A549 (cell line): ENCODE measurements at regions not wholly inside any gene's neighbourhood (a gene's known extent, or its start where the extent isn't known, plus 50 kb on each side); places are given as distances from the start of the nearest gene placed in this dataset.

Experiments
- ATAC-seq, 2 experiments: fragments of 200-7000 bp in 1 of 2; fragments of >200 bp in 1 of 2; cut with Nextera tagmentation in 1 of 2; cut with Tn5 transposase in 1 of 2; 3 replicates each; pipeline versions ENCODE4 v1.8.0 to v1.9.1; 2018 to 2020; ENCODE audit warnings: mild to moderate bottlenecking in 1 of 2, moderate library complexity in 1 of 2
- CTCF ChIA-PET: fragments of 300-600 bp; sonication (Branson Sonifier 250); formaldehyde crosslinking; extraction: SDS; loops from one replicate; lab custom pipeline; 2021; ENCODE audit warnings: antibody characterized with exemption, inconsistent platforms; lab: Yijun Ruan, JAX
- POLR2A ChIA-PET: fragments of 350-600 bp; formaldehyde crosslinking; extraction: SDS; loops from one replicate; lab custom pipeline; 2021; ENCODE audit warnings: antibody characterized with exemption, inconsistent platforms; lab: Yijun Ruan, JAX
- DNase-seq, 2 experiments: peaks; one replicate each; pipeline versions ENCODE4 v3.0.0 to v3.0.0-alpha.2; 2011 to 2016; ENCODE audit warnings: low read depth in 1 of 2, low spot score in 1 of 2
- FAIRE-seq: peaks from 2 replicates; lab custom pipeline; 2011; peaks lifted over from hg19 to GRCh38; lab: Jason Lieb, UNC
- H3K27ac ChIP-seq, 2 experiments: fragments of >200 bp; sonication (Bioruptor Twin); formaldehyde crosslinking; 3 replicates each; pipeline ENCODE4 v1.5.1; 2016 to 2017
- H3K4me1 ChIP-seq: fragments of >200 bp; sonication (Bioruptor Twin); formaldehyde crosslinking; 3 replicates; pipeline ENCODE4 v1.6.1; 2016
- H3K4me2 ChIP-seq: fragments of >200 bp; sonication (Bioruptor Twin); formaldehyde crosslinking; 3 replicates; pipeline ENCODE4 v1.6.1; 2016
- H3K4me3 ChIP-seq: fragments of >200 bp; sonication (Bioruptor Twin); formaldehyde crosslinking; 3 replicates; pipeline ENCODE4 v1.5.1; 2016
- H3K9me3 ChIP-seq: fragments of >200 bp; sonication (Bioruptor Twin); formaldehyde crosslinking; 3 replicates; pipeline ENCODE4 v1.6.1; 2016
- BHLHE40 ChIP-seq: IDR thresholded peaks from 2 replicates; pipeline ENCODE4 v1.6.1; 2012; ENCODE audit warnings: low read depth, low read length, inconsistent platforms
- EHMT2 ChIP-seq: fragments of 200-600 bp; sonication (generic); IDR thresholded peaks from 2 replicates; pipeline ENCODE4 v1.6.1; 2016; ENCODE audit warnings: antibody characterized with exemption, low read depth, mild to moderate bottlenecking, moderate library complexity
- ELK1 ChIP-seq: fragments of 150-350 bp; IDR thresholded peaks from 2 replicates; pipeline ENCODE4 v1.6.1; 2014; ENCODE audit warnings: low read depth, mild to moderate bottlenecking, low read length
- HEYL ChIP-seq: fragments of 250-450 bp; sonication (Bioruptor Pico); IDR thresholded peaks from 2 replicates; pipeline ENCODE4 v1.8.0; 2021; ENCODE audit warnings: mild to moderate bottlenecking, moderate library complexity
- MAFK ChIP-seq: fragments of 450-650 bp; IDR thresholded peaks from 2 replicates; pipeline ENCODE4 v1.6.1; 2014; ENCODE audit not compliant: partially characterized antibody
- MAZ ChIP-seq: fragments of 150-350 bp; IDR thresholded peaks from 2 replicates; pipeline ENCODE4 v1.6.1; 2014; ENCODE audit warnings: antibody characterized with exemption, low read depth, low read length, borderline replicate concordance
- MYC ChIP-seq: IDR thresholded peaks from 2 replicates; pipeline ENCODE4 v1.6.1; 2012; ENCODE audit warnings: mild to moderate bottlenecking, inconsistent platforms, low read length, improper control_type of control experiment, borderline replicate concordance
- RAD21 ChIP-seq, 2 experiments: fragments of >200 bp in 1 of 2; sonication (Bioruptor Twin) in 1 of 2; formaldehyde crosslinking in 1 of 2; IDR thresholded peaks in 1 of 2; conservative IDR thresholded peaks in 1 of 2; 2 replicates in 1 of 2; 3 replicates in 1 of 2; pipeline ENCODE4 v1.6.1; 2012 to 2018; ENCODE audit warnings: inconsistent platforms in 1 of 2
- TP53 ChIP-seq: fragments of 250-450 bp; sonication (Bioruptor Pico); IDR thresholded peaks from 2 replicates; pipeline ENCODE4 v1.5.0; 2021; ENCODE audit warnings: mild to moderate bottlenecking, moderate library complexity
- ZSCAN20 ChIP-seq: fragments of 250-450 bp; sonication (Bioruptor Pico); IDR thresholded peaks from 2 replicates; pipeline ENCODE4 v1.8.0; 2022; ENCODE audit warnings: mild to moderate bottlenecking, moderate library complexity
- WGBS: methylation state at CpG from one replicate; pipeline ENCODE4 v1.1.6; 2017; ENCODE audit errors: missing lambda C conversion rate; 5-methylcytosine and 5-hydroxymethylcytosine counted together
- TF ChIP-seq, protein P1 (sequence below): IDR thresholded peaks from 2 replicates; pipeline ENCODE4 v1.6.1; 2012
- TF ChIP-seq, protein P2 (sequence below): IDR thresholded peaks from 2 replicates; pipeline ENCODE4 v1.6.1; 2012; ENCODE audit warnings: low read depth, borderline replicate concordance
- TF ChIP-seq, protein P3 (sequence below): fragments of >200 bp; sonication (Bioruptor Twin); formaldehyde crosslinking; IDR thresholded peaks from 3 replicates; pipeline ENCODE4 v1.6.1; 2016
- TF ChIP-seq, protein P4 (sequence below): fragments of 250-450 bp; sonication (Bioruptor Pico); IDR thresholded peaks from 2 replicates; pipeline ENCODE4 v1.5.0; 2020; ENCODE audit warnings: low read depth, mild to moderate bottlenecking, moderate library complexity

GRCh38 chr20:10992731-10993130, 318.9 kb upstream of the JAG1 start:
- no peak for FAIRE-seq
- no peaks in the 10 kb centered on the region for H3K9me3 ChIP-seq
- TF ChIP-seq, protein P1, sequence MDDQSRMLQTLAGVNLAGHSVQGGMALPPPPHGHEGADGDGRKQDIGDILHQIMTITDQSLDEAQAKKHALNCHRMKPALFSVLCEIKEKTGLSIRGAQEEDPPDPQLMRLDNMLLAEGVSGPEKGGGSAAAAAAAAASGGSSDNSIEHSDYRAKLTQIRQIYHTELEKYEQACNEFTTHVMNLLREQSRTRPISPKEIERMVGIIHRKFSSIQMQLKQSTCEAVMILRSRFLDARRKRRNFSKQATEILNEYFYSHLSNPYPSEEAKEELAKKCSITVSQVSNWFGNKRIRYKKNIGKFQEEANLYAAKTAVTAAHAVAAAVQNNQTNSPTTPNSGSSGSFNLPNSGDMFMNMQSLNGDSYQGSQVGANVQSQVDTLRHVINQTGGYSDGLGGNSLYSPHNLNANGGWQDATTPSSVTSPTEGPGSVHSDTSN = no peak
- TF ChIP-seq, all 56 proteins: peak for 0
- no peak for DNase-seq
- no peaks in the 10 kb centered on the region for H3K4me1 ChIP-seq
- ChIA-PET CTCF (no interaction called here), POLR2A (no interaction called here)
- ATAC-seq = no peak
- H3K27ac ChIP-seq = no peak overlapping the region
- H3K4me3 ChIP-seq = no peak overlapping the region
- WGBS = 81% methylated on average over 6 of the region's 6 CpGs
- H3K4me2 ChIP-seq = no peak overlapping the region

GRCh38 chr20:10994991-10995700, 321.3 kb upstream of the JAG1 start:
- Histone ChIP-seq H3K4me2 (no peak overlapping the region), H3K4me3 (no peak overlapping the region), H3K27ac (peak overlapping the region; percentile 15 to 33; a peak in 2 of 6 replicates), H3K9me3 (no peaks in the 10 kb centered on the region), H3K4me1 (no peaks in the 10 kb centered on the region)
- ChIA-PET CTCF (interaction anchor here (0.6 to 1.3 kb wide), 2 partner anchors 9 to 1017 kb away, joined by 3 to 4 read pairs; no protein-coding TSS in a partner anchor), POLR2A (no interaction called here)
- TF ChIP-seq ZSCAN20 = no peak
- TF ChIP-seq ELK1 = no peak
- TF ChIP-seq, protein P2, sequence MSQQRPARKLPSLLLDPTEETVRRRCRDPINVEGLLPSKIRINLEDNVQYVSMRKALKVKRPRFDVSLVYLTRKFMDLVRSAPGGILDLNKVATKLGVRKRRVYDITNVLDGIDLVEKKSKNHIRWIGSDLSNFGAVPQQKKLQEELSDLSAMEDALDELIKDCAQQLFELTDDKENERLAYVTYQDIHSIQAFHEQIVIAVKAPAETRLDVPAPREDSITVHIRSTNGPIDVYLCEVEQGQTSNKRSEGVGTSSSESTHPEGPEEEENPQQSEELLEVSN = no peak
- TF ChIP-seq, protein P3, sequence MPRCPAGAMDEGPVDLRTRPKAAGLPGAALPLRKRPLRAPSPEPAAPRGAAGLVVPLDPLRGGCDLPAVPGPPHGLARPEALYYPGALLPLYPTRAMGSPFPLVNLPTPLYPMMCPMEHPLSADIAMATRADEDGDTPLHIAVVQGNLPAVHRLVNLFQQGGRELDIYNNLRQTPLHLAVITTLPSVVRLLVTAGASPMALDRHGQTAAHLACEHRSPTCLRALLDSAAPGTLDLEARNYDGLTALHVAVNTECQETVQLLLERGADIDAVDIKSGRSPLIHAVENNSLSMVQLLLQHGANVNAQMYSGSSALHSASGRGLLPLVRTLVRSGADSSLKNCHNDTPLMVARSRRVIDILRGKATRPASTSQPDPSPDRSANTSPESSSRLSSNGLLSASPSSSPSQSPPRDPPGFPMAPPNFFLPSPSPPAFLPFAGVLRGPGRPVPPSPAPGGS = no peak
- TF ChIP-seq TP53 (CRISPR knock-in tag) = no peak
- ATAC-seq = no peak
- WGBS = 87% methylated on average over 2 of the region's 2 CpGs
- FAIRE-seq = peak; percentile 65
- no peak for DNase-seq

DNA sequence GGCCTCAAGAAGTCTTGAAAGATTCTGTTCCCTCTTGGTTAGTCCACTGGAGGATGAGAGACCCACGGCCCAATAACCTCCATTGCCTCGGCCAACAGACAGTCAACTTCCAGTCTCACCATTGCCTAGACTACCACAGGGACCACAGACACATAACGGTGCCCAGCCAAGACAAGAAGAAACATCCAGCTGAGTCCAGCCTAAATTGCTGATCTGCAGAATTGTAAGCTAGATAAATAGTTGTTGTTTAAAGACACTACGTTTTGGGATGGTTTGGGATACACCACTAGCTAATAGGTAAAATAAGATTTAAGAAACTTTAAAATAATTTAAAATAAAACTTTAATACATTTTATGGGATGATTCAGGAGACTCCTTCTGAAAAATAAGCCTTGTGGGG, 324.7 kb upstream of the JAG1 start:
- ATAC-seq (no peak), FAIRE-seq (no peak), DNase-seq (no peak)
- CTCF ChIA-PET = no interaction called here
- Histone ChIP-seq H3K4me2 (no peak overlapping the region), H3K4me3 (no peak overlapping the region), H3K4me1 (peaks cover 27% of the 10 kb centered on the region), H3K27ac (peak overlapping the region in 1 of 2 experiments; percentile 20; a peak in 1 of 6 replicates), H3K9me3 (no peaks in the 10 kb centered on the region)
- POLR2A ChIA-PET = no interaction called here
- WGBS = 88% methylated on average over 4 of the region's 4 CpGs
- TF ChIP-seq BHLHE40 = no peak
- TF ChIP-seq, protein P4, sequence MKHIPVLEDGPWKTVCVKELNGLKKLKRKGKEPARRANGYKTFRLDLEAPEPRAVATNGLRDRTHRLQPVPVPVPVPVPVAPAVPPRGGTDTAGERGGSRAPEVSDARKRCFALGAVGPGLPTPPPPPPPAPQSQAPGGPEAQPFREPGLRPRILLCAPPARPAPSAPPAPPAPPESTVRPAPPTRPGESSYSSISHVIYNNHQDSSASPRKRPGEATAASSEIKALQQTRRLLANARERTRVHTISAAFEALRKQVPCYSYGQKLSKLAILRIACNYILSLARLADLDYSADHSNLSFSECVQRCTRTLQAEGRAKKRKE (CRISPR knock-in tag) = no peak
- TF ChIP-seq MAFK = peak; percentile 77
- TF ChIP-seq RAD21 (conservative IDR thresholded peaks at IDR 0.05 in 1 of 2, IDR thresholded peaks at IDR 0.05 in 1 of 2) = no peak
- no peak for TF ChIP-seq MAZ
- no peak for TF ChIP-seq MYC
- no peak for TF ChIP-seq HEYL (CRISPR knock-in tag)
- TF ChIP-seq EHMT2 = no peak
